H9 (cell line): ENCODE measurements at regions not wholly inside any gene's neighbourhood (a gene's known extent, or its start where the extent isn't known, plus 50 kb on each side); places are given as distances from the start of the nearest gene placed in this dataset.

Experiments used
- DNase-seq: peaks from one replicate; pipeline ENCODE4 v3.0.0-alpha.2; 2017
- H2AFZ ChIP-seq: one replicate; pipeline ENCODE4 v1.6.1; 2013; ENCODE audit warnings: mild to moderate bottlenecking, low read length, control low read depth, moderate library complexity
- H2AK5ac ChIP-seq: 2 replicates; pipeline ENCODE4 v1.6.1; 2013; ENCODE audit warnings: low read length, control low read depth, mixed read lengths; ENCODE audit not compliant: insufficient read length
- H2BK120ac ChIP-seq: one replicate; pipeline ENCODE4 v1.6.1; 2013; ENCODE audit warnings: low read depth, mild to moderate bottlenecking, low read length, control low read depth, inconsistent platforms; ENCODE audit not compliant: poor library complexity, severe bottlenecking
- H2BK12ac ChIP-seq: 2 replicates; pipeline ENCODE4 v1.6.1; 2013; ENCODE audit warnings: low read length, control low read depth, mixed read lengths, low read depth; ENCODE audit not compliant: insufficient read length
- H2BK15ac ChIP-seq: 2 replicates; pipeline ENCODE4 v1.6.1; 2013; ENCODE audit warnings: low read depth, low read length, control low read depth
- H2BK20ac ChIP-seq: one replicate; pipeline ENCODE4 v1.6.1; 2013; ENCODE audit warnings: low read depth, mild to moderate bottlenecking, low read length, control low read depth, inconsistent platforms; ENCODE audit not compliant: poor library complexity, severe bottlenecking
- H2BK5ac ChIP-seq: 2 replicates; pipeline ENCODE4 v1.6.1; 2013; ENCODE audit warnings: low read length, control low read depth, mixed read lengths; ENCODE audit not compliant: insufficient read length
- H3K14ac ChIP-seq: 2 replicates; pipeline ENCODE4 v1.6.1; 2013; ENCODE audit warnings: low read length, control low read depth; ENCODE audit not compliant: insufficient read depth
- H3K18ac ChIP-seq: 2 replicates; pipeline ENCODE4 v1.6.1; 2013; ENCODE audit warnings: low read depth, mild to moderate bottlenecking, mixed read lengths, low read length, control low read depth; ENCODE audit not compliant: insufficient read length
- H3K23ac ChIP-seq: 2 replicates; pipeline ENCODE4 v1.6.1; 2013; ENCODE audit warnings: low read length, control low read depth, mixed read lengths, low read depth; ENCODE audit not compliant: insufficient read length
- H3K23me2 ChIP-seq: 2 replicates; pipeline ENCODE4 v1.6.1; 2013; ENCODE audit warnings: low read depth, mild to moderate bottlenecking, mixed read lengths, low read length, control low read depth; ENCODE audit not compliant: insufficient read length, poor library complexity, severe bottlenecking
- H3K27ac ChIP-seq: 2 replicates; pipeline ENCODE4 v1.5.1; 2013; ENCODE audit warnings: low read length, control low read depth, mixed read lengths, low read depth; ENCODE audit not compliant: insufficient read length
- H3K27me3 ChIP-seq: 2 replicates; pipeline ENCODE4 v1.6.1; 2013; ENCODE audit warnings: low read length, control low read depth, inconsistent platforms; ENCODE audit not compliant: insufficient read depth
- H3K4ac ChIP-seq: 2 replicates; pipeline ENCODE4 v1.6.1; 2013; ENCODE audit warnings: low read depth, mild to moderate bottlenecking, control low read depth, inconsistent platforms, low read length, moderate library complexity
- H3K4me1 ChIP-seq: 2 replicates; pipeline ENCODE4 v1.6.1; 2013; ENCODE audit warnings: low read length, control low read depth, inconsistent platforms; ENCODE audit not compliant: insufficient read depth
- H3K4me2 ChIP-seq: 2 replicates; pipeline ENCODE4 v1.6.1; 2013; ENCODE audit warnings: low read length, control low read depth, mixed read lengths; ENCODE audit not compliant: insufficient read length, insufficient read depth
- H3K56ac ChIP-seq: 2 replicates; pipeline ENCODE4 v1.6.1; 2013; ENCODE audit warnings: low read depth, mild to moderate bottlenecking, mixed read lengths, low read length, control low read depth; ENCODE audit not compliant: insufficient read length
- H3K79me1 ChIP-seq: 2 replicates; pipeline ENCODE4 v1.6.1; 2013; ENCODE audit warnings: low read depth, mild to moderate bottlenecking, moderate library complexity, low read length, control low read depth, inconsistent platforms; ENCODE audit not compliant: insufficient read depth, poor library complexity, severe bottlenecking
- H3K79me2 ChIP-seq: 2 replicates; pipeline ENCODE4 v1.6.1; 2013; ENCODE audit warnings: low read length, control low read depth, inconsistent platforms; ENCODE audit not compliant: insufficient read depth
- H3K9ac ChIP-seq: 2 replicates; pipeline ENCODE4 v1.6.1; 2013; ENCODE audit warnings: low read length, control low read depth, mixed read lengths; ENCODE audit not compliant: insufficient read length; ENCODE audit errors: extremely low read depth
- H3K9me3 ChIP-seq: one replicate; pipeline ENCODE4 v1.6.1; 2013; ENCODE audit warnings: low read depth, low read length, inconsistent platforms; ENCODE audit not compliant: control insufficient read depth
- H3T11ph ChIP-seq: one replicate; pipeline ENCODE4 v1.6.1; 2013; ENCODE audit warnings: mild to moderate bottlenecking, low read length, control low read depth, inconsistent platforms
- H4K20me1 ChIP-seq: one replicate; pipeline ENCODE4 v1.6.1; 2013; ENCODE audit not compliant: control insufficient read depth, insufficient read length, insufficient read depth
- H4K5ac ChIP-seq: 2 replicates; pipeline ENCODE4 v1.6.1; 2013; ENCODE audit warnings: low read depth, mild to moderate bottlenecking, mixed read lengths, low read length, control low read depth; ENCODE audit not compliant: insufficient read length
- H4K8ac ChIP-seq: replicated peaks from 2 replicates; pipeline ENCODE4 v1.6.1; 2013; ENCODE audit warnings: low read length, control low read depth, mixed read lengths, low read depth; ENCODE audit not compliant: insufficient read length
- H4K91ac ChIP-seq: 2 replicates; pipeline ENCODE4 v1.6.1; 2013; ENCODE audit warnings: low read depth, mild to moderate bottlenecking, moderate library complexity, mixed read lengths, low read length, control low read depth; ENCODE audit not compliant: insufficient read length
- H3K27ac Mint-ChIP-seq, 3 experiments: 2 replicates in 2 of 3; 3 replicates in 1 of 3; pipeline ENCODE4 v1.8.0; 2020 to 2021; ENCODE audit warnings: mixed read lengths in 3 of 3, mild to moderate bottlenecking in 1 of 3, moderate library complexity in 1 of 3
- H3K27me3 Mint-ChIP-seq: 2 replicates; pipeline ENCODE4 v1.8.0; 2021; ENCODE audit warnings: low read depth, mild to moderate bottlenecking, moderate library complexity, mixed read lengths
- H3K36me3 Mint-ChIP-seq, 3 experiments: 2 replicates in 2 of 3; 3 replicates in 1 of 3; pipeline ENCODE4 v1.8.0; 2020 to 2021; ENCODE audit warnings: low read depth in 3 of 3, mixed read lengths in 3 of 3; ENCODE audit not compliant: insufficient read depth in 1 of 3
- H3K4me1 Mint-ChIP-seq, 2 experiments: 2 replicates each; pipeline ENCODE4 v1.8.0; 2020; ENCODE audit warnings: mixed read lengths in 2 of 2
- H3K4me3 Mint-ChIP-seq, 2 experiments: 2 replicates in 1 of 2; 3 replicates in 1 of 2; pipeline ENCODE4 v1.8.0; 2020 to 2021; ENCODE audit warnings: mild to moderate bottlenecking in 2 of 2, mixed read lengths in 2 of 2, moderate library complexity in 1 of 2
- H3K9me3 Mint-ChIP-seq, 2 experiments: 2 replicates in 1 of 2; 3 replicates in 1 of 2; pipeline ENCODE4 v1.8.0; 2020; ENCODE audit warnings: mild to moderate bottlenecking in 2 of 2, mixed read lengths in 2 of 2, moderate library complexity in 1 of 2
- CTCF ChIP-seq: fragments of 200-600 bp; sonication (generic); conservative IDR thresholded peaks from 3 replicates; pipeline ENCODE4 v1.8.0; 2021; ENCODE audit warnings: antibody characterized with exemption, mild to moderate bottlenecking
- WGBS: extraction: QIAGEN DNeasy Blood & Tissue Kit; methylation state at CpG from one replicate; pipeline ENCODE4 v1.1.7; 2013; ENCODE audit warnings: missing lambda C conversion rate, low lambda C conversion rate, mixed read lengths; ENCODE audit not compliant: insufficient read length; ENCODE audit errors: extremely low coverage; 5-methylcytosine and 5-hydroxymethylcytosine counted together

- Histone ChIP-seq H2BK120ac (no peak overlapping the region), H4K5ac (no peak overlapping the region), H2BK15ac (no peak overlapping the region), H3K4me2 (no peak overlapping the region), H2AK5ac (no peak overlapping the region), H2BK12ac (no peak overlapping the region), H3K23me2 (no peaks in the 10 kb centered on the region), H4K91ac (no peak overlapping the region), H3K4ac (no peak overlapping the region), H3K9ac (no peak overlapping the region), H3T11ph (no peak overlapping the region), H2AFZ (no peak overlapping the region), H4K20me1 (no peaks in the 10 kb centered on the region), H3K9me3 (no peaks in the 10 kb centered on the region), H4K8ac (no peak overlapping the region), H3K4me1 (no peaks in the 10 kb centered on the region), H3K56ac (no peak overlapping the region), H3K27me3 (no peaks in the 10 kb centered on the region), H3K79me2 (no peaks in the 10 kb centered on the region), H3K79me1 (no peaks in the 10 kb centered on the region), H3K18ac (no peak overlapping the region), H3K14ac (no peak overlapping the region), H2BK5ac (no peak overlapping the region), H2BK20ac (no peak overlapping the region), H3K23ac (no peak overlapping the region), H3K27ac (no peak overlapping the region)
- WGBS, result no CpG with 5 or more reads among the region's 1 CpG
- Mint-ChIP-seq H3K9me3 (peaks cover 3 to 4% of the 10 kb centered on the region in 2 experiments; a peak in 3 of 5 replicates), H3K4me1 (no peaks in the 10 kb centered on the region), H3K36me3 (peaks cover 0 to 4% (median 0%) of the 10 kb centered on the region in 3 experiments; a peak in 1 of 7 replicates), H3K4me3 (no peak overlapping the region), H3K27ac (no peak overlapping the region), H3K27me3 (peaks cover 22% of the 10 kb centered on the region)
- no peak for TF ChIP-seq CTCF
- DNase-seq, result no peak
Observed at GRCh38 chr20:40591119-40591518, 97.9 kb downstream of the MAFB start.
